ENCODE measurements at regions not wholly inside any gene's neighbourhood (a gene's known extent, or its start where the extent isn't known, plus 50 kb on each side); places are given as distances from the start of the nearest gene placed in this dataset.

DNA sequence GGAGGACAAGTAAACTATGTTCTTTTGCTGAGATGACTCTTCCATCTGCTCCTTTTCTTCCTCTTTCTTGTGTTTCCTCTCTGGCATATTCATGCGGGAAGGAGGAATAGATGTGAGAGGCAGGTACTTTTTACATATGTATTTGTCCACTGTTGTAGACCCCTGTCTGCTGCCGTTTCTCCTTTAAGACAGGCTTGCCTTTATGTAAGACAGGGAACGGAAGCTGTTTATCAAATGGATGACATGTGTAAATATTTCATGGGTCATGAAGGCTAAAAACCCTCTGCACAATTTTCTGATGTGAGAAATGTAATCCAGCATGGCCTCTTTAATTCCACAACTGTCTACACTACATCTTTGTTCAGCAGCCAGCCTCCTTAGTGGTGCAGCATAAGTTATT lies 1525.5 kb upstream of the NUDT12 start:
- Histone ChIP-seq H3K4me3 (ENCODE audit: low read length) (no peak overlapping the region), H3K27ac (ENCODE audit: low read length) (no peak overlapping the region), H4K20me1 (ENCODE audit: insufficient read depth, low read length) (no peaks in the 10 kb centered on the region), H3K9ac (ENCODE audit: low read length) (no peak overlapping the region), H3K4me2 (ENCODE audit: low read length) (no peak overlapping the region), H3K4me1 (ENCODE audit: low read length) (no peaks in the 10 kb centered on the region), H3K9me3 (ENCODE audit: insufficient read depth, low read length) (no peaks in the 10 kb centered on the region), H2AFZ (ENCODE audit: low read depth, low read length) (no peak overlapping the region), H3K27me3 (ENCODE audit: low read depth, low read length) (no peaks in the 10 kb centered on the region), H3K36me3 (replicated peaks; ENCODE audit: low read depth, low read length) (no peaks in the 10 kb centered on the region), H3K79me2 (ENCODE audit: low read length) (no peaks in the 10 kb centered on the region)
- TF ChIP-seq, protein P1, sequence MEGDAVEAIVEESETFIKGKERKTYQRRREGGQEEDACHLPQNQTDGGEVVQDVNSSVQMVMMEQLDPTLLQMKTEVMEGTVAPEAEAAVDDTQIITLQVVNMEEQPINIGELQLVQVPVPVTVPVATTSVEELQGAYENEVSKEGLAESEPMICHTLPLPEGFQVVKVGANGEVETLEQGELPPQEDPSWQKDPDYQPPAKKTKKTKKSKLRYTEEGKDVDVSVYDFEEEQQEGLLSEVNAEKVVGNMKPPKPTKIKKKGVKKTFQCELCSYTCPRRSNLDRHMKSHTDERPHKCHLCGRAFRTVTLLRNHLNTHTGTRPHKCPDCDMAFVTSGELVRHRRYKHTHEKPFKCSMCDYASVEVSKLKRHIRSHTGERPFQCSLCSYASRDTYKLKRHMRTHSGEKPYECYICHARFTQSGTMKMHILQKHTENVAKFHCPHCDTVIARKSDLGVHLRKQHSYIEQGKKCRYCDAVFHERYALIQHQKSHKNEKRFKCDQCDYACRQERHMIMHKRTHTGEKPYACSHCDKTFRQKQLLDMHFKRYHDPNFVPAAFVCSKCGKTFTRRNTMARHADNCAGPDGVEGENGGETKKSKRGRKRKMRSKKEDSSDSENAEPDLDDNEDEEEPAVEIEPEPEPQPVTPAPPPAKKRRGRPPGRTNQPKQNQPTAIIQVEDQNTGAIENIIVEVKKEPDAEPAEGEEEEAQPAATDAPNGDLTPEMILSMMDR (IDR thresholded peaks at IDR 0.05; ENCODE audit: low read depth, low read length): no peak
- TF ChIP-seq EZH2phosphoT487 (IDR thresholded peaks at IDR 0.05; ENCODE audit: low read depth): no peak

DNA sequence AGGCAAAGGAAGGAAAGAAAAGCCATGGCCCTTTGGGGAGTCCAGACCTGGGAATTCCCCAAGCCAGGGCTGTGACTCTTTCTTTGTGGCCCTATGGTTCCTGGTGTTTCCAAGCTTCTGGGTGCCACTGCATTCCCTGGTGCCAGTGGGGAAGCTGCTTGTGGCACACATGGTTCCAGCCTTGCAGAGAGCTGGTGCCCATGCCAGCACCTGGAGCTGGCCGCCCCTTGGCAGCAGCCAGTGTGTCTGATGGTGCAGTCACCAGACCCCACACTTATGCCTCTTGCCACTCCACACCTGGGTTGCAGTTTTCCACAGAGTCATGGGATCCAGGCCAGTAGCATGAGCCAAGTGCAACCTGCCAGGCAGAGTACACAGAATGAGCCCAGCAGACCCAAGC lies 1495.3 kb upstream of the NUDT12 start:
- Histone ChIP-seq H3K9ac (ENCODE audit: low read length) (no peak overlapping the region), H3K9me3 (ENCODE audit: insufficient read depth, low read length) (no peaks in the 10 kb centered on the region), H3K4me1 (ENCODE audit: low read length) (no peaks in the 10 kb centered on the region), H3K27me3 (ENCODE audit: low read depth, low read length) (no peaks in the 10 kb centered on the region), H2AFZ (ENCODE audit: low read depth, low read length) (no peak overlapping the region), H3K4me3 (ENCODE audit: low read length) (no peak overlapping the region), H4K20me1 (ENCODE audit: insufficient read depth, low read length) (no peaks in the 10 kb centered on the region), H3K27ac (ENCODE audit: low read length) (no peak overlapping the region), H3K36me3 (replicated peaks; ENCODE audit: low read depth, low read length) (no peaks in the 10 kb centered on the region), H3K79me2 (ENCODE audit: low read length) (no peaks in the 10 kb centered on the region), H3K4me2 (ENCODE audit: low read length) (no peak overlapping the region)
- TF ChIP-seq, protein P1 (IDR thresholded peaks at IDR 0.05; ENCODE audit: low read depth, low read length): no peak
- TF ChIP-seq EZH2phosphoT487 (IDR thresholded peaks at IDR 0.05; ENCODE audit: low read depth): no peak

DNA sequence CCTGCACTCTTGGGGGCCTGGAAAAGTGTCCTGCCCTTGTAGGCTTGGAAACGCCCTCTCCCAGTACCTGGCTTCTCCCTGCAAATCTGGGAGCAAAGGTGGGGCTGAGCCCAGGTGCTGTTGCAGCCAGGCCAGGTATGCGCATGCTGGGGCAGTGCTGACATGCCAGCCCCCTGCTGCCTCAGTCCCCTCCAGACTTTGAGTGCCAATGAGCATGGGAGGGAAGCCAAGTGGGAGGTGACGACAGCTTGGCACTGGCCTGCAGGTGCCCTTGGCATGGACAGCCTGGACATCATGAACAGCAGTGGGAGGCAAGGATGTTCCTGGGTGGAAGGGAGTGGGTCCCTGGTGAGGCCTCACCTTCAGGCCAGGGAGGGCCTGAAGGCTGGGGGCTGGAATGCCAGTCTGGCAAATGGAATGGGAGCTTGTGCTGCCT lies 1494.4 kb upstream of the NUDT12 start:
- Histone ChIP-seq H3K36me3 (replicated peaks; ENCODE audit: low read depth, low read length) (no peaks in the 10 kb centered on the region), H3K4me1 (ENCODE audit: low read length) (no peaks in the 10 kb centered on the region), H3K4me3 (ENCODE audit: low read length) (no peak overlapping the region), H3K27me3 (ENCODE audit: low read depth, low read length) (no peaks in the 10 kb centered on the region), H2AFZ (ENCODE audit: low read depth, low read length) (no peak overlapping the region), H3K4me2 (ENCODE audit: low read length) (no peak overlapping the region), H3K9me3 (ENCODE audit: insufficient read depth, low read length) (no peaks in the 10 kb centered on the region), H3K27ac (ENCODE audit: low read length) (no peak overlapping the region), H4K20me1 (ENCODE audit: insufficient read depth, low read length) (no peaks in the 10 kb centered on the region), H3K79me2 (ENCODE audit: low read length) (no peaks in the 10 kb centered on the region), H3K9ac (ENCODE audit: low read length) (no peak overlapping the region)
- no peak for TF ChIP-seq EZH2phosphoT487 (IDR thresholded peaks at IDR 0.05; ENCODE audit: low read depth)
- TF ChIP-seq, protein P1 (IDR thresholded peaks at IDR 0.05; ENCODE audit: low read depth, low read length): no peak

DNA sequence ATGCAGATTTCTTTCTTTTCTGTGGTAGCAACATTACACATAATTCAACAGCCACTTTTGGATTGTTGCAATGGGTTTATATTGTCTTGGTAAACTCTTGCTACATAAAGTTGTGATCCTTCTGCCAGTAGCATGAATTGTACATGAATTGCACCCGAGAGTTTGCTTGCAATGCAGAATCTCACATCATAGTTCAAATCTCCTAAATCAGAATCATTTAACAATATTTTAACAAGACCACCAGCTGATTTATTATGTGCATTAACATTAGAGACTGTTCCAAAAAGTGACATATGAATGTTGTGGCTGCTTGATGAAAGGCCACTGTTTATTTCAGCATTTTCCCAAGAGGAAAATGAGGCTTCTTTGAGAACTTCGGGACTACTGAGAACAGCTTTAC lies 1491.8 kb upstream of the NUDT12 start:
- Histone ChIP-seq H2AFZ (ENCODE audit: low read depth, low read length) (no peak overlapping the region), H3K4me3 (ENCODE audit: low read length) (no peak overlapping the region), H3K36me3 (replicated peaks; ENCODE audit: low read depth, low read length) (no peaks in the 10 kb centered on the region), H3K27ac (ENCODE audit: low read length) (no peak overlapping the region), H3K4me1 (ENCODE audit: low read length) (no peaks in the 10 kb centered on the region), H3K9ac (ENCODE audit: low read length) (no peak overlapping the region), H3K9me3 (ENCODE audit: insufficient read depth, low read length) (no peaks in the 10 kb centered on the region), H3K27me3 (ENCODE audit: low read depth, low read length) (no peaks in the 10 kb centered on the region), H3K4me2 (ENCODE audit: low read length) (no peak overlapping the region), H3K79me2 (ENCODE audit: low read length) (no peaks in the 10 kb centered on the region), H4K20me1 (ENCODE audit: insufficient read depth, low read length) (no peaks in the 10 kb centered on the region)
- TF ChIP-seq EZH2phosphoT487 (IDR thresholded peaks at IDR 0.05; ENCODE audit: low read depth): no peak
- TF ChIP-seq, protein P1 (IDR thresholded peaks at IDR 0.05; ENCODE audit: low read depth, low read length): no peak
